SH-SY5Y (cell line): ENCODE measurements at regions not wholly inside any gene's neighbourhood (a gene's known extent, or its start where the extent isn't known, plus 50 kb on each side); places are given as distances from the start of the nearest gene placed in this dataset.

Experiments used
- GATA2 ChIP-seq: IDR thresholded peaks from 2 replicates; pipeline ENCODE4 v1.6.1; 2011; ENCODE audit warnings: mild to moderate bottlenecking, low read depth, low read length
- GATA3 ChIP-seq: IDR thresholded peaks from 2 replicates; pipeline ENCODE4 v1.6.1; 2011; ENCODE audit warnings: low read depth, mild to moderate bottlenecking, low read length, moderate library complexity

GRCh38 chr12:42804928-42805327 is 215.4 kb upstream of the PRICKLE1 start:
- TF ChIP-seq GATA3 (no peak), GATA2 (no peak)
